ENCODE measurements at regions not wholly inside any gene's neighbourhood (a gene's known extent, or its start where the extent isn't known, plus 50 kb on each side); places are given as distances from the start of the nearest gene placed in this dataset.

- DNase-seq = no peak
These were observed 356.6 kb downstream of the SETD4 start for GRCh38 chr21:35703704-35704103.

- DNase-seq = no peak
These were observed 361.0 kb downstream of the SETD4 start for GRCh38 chr21:35699361-35699760.

DNA sequence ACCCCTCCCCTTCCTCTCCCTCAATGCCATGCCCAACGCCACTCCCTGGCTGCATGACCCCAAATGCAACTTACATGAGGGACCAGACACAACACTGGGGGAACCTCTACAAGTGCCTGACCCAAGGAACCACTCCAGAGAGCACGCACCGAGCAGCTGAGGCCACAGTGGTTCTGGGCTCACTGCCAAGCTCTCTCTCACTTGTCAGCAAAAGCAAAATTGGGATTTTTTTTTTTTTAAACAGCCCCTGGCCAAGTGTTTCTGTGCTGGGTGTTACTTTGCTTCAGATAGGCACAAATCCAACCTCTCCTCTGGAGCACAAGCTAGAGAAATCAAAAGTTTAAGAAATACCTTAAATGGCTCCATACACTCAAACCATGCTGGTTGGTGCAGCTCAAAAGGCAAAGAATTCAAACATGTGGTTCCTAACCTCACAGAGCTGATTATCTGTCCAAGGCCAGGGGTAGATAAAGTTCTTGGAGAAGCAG is 363.0 kb downstream of the SETD4 start:
- peak in 46 of 56 donors; percentile 2 to 76 (median 28) for DNase-seq

- DNase-seq = no peak
These were observed 363.7 kb downstream of the SETD4 start for GRCh38 chr21:35696644-35697043.

GRCh38 chr21:35692311-35692710 is 368.0 kb downstream of the SETD4 start:
- DNase-seq = no peak

DNA sequence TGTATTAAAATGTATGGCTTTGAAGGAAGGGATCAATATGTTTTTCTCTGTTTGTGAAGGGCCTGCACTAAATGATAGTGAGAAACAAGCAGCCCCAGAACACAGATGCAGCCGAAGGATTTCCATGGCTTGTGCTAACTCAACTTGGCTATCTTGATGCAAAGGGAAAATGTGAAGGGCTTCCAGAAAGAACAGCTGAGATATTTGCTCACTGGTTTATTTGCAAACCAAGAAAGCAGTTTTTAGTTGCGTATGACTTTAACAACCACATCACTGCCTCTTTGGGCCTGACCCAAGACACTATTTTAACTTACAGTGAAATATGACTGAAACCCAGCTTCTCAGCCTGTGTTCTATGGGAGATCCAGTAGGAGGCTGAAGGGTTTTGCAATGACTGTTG is 369.9 kb downstream of the SETD4 start:
- no peak for DNase-seq

DNA sequence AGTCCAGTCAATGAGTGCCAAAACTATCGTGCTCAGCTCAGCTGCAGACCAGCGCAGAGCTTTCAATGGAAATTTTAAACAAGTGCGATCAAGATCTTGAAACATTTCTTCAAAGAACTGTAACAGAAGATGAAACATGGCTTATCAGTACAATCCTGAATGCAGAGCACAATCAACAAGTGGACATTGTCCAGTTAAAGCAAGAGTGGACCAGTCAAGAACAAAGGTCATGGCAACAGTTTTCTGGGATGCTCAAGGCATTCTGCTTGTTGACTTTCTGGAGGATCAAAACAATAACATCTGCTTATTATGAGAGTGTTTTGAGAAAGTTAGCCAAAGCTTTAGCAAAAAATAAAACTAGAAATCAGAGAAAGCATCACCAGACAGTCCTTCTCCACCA is 374.2 kb downstream of the SETD4 start:
- DNase-seq = no peak

DNA sequence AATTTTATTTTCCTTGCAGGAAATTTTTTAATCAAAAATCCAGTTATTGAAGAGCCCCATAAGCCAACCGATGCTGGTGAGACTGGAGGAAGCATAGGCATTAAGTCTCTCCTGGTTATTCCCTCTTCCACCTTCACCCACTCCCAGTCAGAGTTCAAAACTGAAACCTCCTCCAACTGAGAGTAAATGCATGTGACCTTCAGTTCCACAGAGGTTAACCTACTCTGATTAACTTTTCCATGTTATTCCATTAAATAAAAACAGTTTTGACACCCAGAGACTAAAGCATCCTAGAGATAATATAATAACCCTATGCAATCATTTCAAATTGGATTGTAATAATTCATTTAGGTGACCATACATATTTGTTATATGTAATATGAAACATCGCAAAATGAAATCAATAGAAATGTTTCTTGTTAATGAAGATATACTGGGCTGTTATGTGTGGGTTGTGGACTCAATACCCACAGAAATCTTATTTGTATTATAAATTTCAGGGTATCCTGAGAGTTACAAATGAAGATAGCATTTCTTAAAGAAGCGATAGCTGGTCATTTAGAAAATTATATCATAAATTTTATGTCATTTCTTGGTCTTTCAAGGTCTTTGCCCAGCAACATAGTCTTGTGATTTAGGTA is 376.5 kb downstream of the SETD4 start:
- no peak for DNase-seq

DNA sequence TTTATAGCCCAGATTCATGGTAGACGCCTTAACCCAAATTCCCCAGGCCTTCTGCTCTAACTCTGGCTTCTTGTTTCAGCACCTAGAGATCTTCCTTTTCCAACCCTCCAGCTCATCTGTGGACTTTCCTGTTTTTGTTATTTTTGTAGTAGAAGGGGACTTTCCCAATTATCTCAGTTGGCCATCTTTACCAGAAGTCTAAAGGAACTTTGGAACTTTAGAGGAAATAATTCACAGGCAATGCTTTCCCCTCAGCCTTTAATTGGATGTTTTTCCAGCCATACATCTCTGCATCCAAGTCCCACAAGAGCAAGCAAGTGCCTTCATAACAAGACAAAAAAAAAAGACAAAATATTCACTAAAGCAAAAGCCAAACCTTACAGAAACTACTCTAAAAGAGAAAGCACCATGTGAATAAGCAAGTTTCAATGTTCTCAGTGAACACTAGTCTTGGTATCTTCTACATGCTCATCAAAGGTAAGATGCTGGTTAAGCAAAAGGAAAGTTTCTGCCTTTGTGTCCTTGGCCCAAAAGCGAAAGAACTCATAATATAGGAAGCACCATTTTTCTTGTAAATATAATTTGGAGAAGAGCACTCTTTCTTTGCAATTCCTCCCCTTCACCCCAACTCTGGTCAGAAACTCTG is 377.3 kb downstream of the SETD4 start:
- no peak for DNase-seq

DNA sequence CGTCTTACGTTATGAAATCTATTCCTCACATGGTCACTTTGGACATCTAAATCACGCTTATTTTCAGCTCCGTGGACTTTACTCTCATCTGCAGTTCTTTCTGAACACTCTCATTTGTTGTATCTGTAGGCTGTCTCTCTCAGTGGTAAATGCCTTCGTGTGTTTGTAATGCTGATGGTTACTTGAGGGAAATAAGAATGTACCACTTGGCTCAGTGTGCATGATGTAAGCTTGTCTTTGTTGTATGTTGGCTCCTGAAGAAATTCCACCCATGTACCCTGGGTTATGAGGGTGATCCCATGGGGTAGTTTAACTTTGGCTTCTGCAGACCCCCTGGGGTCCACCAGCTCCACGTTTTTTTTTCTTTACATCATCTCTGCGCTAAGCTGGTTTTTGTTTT is 378.4 kb downstream of the SETD4 start:
- DNase-seq = no peak

DNA sequence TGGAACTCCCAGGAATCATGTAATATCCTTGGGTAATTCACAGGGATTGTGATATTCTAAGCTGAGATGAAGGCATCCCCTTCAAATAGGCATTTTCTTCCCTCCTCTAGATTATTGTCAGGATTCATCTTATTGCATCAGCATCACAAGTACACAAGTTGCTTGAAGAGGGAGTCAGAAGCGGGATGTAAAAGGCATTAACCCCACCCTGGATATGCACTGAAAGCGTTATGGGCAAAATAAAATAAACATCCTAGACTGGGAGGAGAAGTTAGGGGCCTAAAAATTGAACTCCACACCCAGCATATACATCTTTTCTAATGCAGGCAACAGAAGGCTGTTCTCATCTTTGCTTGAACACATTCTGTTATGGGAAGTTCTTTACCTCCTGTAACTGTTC is 381.2 kb downstream of the SETD4 start:
- DNase-seq = no peak

DNA sequence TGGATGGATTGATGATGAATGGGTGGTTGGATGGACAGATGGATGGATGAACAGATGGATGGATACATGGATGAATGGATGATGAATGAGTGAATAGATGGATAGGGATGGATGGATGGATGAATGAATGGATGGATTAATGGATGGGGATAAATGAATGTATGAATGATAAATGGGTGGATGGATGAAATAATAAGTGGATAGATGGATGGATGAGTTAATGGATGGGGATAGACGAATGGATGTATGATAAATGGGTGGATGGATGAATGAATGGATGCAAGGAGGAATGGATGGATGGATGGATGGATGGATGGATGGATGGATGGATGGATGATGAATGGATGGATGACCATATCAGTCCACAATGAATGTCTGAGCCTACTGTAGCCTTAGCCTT is 381.9 kb downstream of the SETD4 start:
- no peak for DNase-seq

DNA sequence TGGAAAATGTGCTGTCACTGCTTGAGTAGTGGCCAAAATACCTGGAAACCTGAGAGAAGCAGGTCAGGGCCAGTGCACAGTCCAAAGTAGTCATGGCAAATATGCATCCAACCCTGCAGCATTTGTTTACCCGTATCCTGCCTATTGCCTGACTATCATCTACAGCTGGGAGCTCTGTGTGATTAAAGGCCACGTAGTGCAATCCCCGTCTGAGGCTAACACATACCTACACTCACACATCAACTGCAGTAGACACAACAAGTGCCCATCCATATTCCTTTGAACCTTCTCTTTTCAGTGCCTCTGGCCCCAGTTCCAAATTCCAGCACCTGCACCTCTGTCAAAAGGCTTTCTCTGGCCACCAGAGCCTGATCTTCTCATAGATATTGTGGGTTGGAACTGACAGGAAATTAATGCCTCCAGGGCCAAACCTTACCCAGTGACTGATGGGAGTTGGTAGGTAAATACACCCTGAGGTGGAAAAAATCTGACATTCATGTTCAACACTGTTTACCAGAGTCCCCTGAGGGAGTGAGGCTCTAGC is 383.0 kb downstream of the SETD4 start:
- no peak for DNase-seq

- DNase-seq = no peak
These were observed 385.3 kb downstream of the SETD4 start for GRCh38 chr21:35674895-35675470.

- DNase-seq = no peak
These were observed 386.1 kb downstream of the SETD4 start for GRCh38 chr21:35674091-35674671.

DNA sequence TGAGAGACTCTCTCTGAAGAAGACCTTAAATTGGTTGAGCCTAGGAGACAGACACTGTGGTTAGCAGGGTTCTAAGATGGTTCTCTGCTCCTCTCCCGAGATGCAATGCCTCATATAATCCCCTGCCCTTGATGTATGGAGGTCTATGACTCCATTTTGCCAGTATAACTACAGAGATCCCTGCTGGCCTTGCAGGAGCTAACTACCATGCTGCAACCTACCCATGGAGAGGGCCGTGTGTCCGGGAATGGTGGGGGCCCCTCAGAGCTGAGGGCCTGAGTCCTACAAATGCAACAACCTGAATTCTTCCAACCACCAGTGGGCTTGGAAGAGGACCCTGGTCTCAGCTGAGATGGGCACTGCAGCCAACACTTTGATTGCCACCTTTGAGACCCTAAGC is 388.0 kb downstream of the SETD4 start:
- DNase-seq = no peak

DNA sequence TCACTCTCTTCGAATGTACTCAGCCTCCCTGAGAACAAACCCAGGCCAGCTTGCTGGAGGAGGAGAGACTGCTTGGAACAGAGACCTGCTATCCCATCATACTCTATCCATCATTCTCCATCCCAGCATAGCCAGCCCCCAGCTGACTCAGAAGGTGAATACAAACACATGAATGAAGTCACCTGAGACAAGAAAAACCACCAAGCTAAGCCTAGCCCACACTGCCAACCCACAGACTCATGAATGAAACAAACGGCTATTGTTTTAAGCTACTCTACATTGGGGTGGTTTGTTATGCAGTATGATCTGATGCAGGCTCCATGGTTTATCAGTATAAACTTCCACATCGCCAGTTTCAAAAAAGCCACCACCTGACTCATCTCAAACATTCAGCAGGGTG is 395.6 kb downstream of the SETD4 start:
- DNase-seq = no peak

GRCh38 chr21:35663856-35664606 is 396.3 kb downstream of the SETD4 start:
- no peak for DNase-seq

GRCh38 chr21:35658242-35658641 is 402.1 kb downstream of the SETD4 start:
- DNase-seq = peak in 9 of 56 donors; percentile 3 to 33 (median 5)

DNA sequence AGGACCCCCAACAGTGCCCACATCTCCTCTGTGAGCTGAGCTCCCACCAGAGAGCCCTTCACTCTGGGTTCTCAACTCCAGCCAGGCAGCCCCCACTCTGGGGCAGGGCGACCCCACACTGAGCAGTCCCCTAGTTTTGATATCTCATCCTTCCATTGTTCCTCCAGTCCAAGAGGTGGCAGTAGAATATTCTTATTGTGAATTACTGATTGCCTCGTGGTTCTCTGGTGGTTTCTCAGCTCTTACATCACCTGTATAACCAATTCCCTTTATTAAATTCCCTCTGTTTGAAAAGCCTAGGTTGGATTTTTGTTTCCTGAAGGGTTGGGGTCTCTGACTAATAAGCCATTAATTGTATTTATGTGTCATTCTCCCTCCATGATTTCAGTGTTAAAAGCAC is 407.5 kb downstream of the SETD4 start:
- DNase-seq = no peak

- no peak for DNase-seq
These were observed 408.1 kb downstream of the SETD4 start for GRCh38 chr21:35652196-35652595.

- no peak for DNase-seq
These were observed 409.1 kb downstream of the SETD4 start for GRCh38 chr21:35651196-35651595.
